Activated T-helper 1 cell treated with anti-CD3 and anti-CD28 coated beads, Interleukin-12 subunit alpha, Interleukin-12 subunit beta, Interleukin-2, Interleukin-4 antibody, amounts not matched to agents 30 ng/mL and 10 ng/mL and 1 ng/mL, durations not matched to agents 14 hours and 24 hours and 36 hours (primary cell): ENCODE measurements at regions not wholly inside any gene's neighbourhood (a gene's known extent, or its start where the extent isn't known, plus 50 kb on each side); places are given as distances from the start of the nearest gene placed in this dataset.
A peak's percentile ranks its signal among the peaks of the same experiment; 100 is the strongest.

ENCODE experiments used
- DNase-seq: peaks from one replicate; pipeline ENCODE4 v3.0.0; 2021; ENCODE audit warnings: low spot score
- H3K27ac Mint-ChIP-seq: one replicate; pipeline ENCODE4 v1.8.0; 2021; ENCODE audit warnings: mild to moderate bottlenecking, mixed read lengths
- H3K27me3 Mint-ChIP-seq: one replicate; pipeline ENCODE4 v1.8.0; 2022; ENCODE audit warnings: mild to moderate bottlenecking, moderate library complexity, mixed read lengths; ENCODE audit not compliant: insufficient read depth
- H3K36me3 Mint-ChIP-seq: one replicate; pipeline ENCODE4 v1.8.0; 2021; ENCODE audit warnings: low read depth, mixed read lengths
- H3K4me1 Mint-ChIP-seq: one replicate; pipeline ENCODE4 v1.8.0; 2021; ENCODE audit warnings: low read depth, mixed read lengths
- H3K4me3 Mint-ChIP-seq: one replicate; pipeline ENCODE4 v1.8.0; 2021; ENCODE audit warnings: mild to moderate bottlenecking, moderate library complexity, mixed read lengths
- H3K9me3 Mint-ChIP-seq: one replicate; pipeline ENCODE4 v1.8.0; 2021; ENCODE audit warnings: mixed read lengths
- intact Hi-C: fragments of 100-400 bp; cut with micrococcal nuclease; formaldehyde crosslinking; loops from one replicate; pipeline ENCODE4 v1.15.1; 2024

GRCh38 chr4:53914313-53915016 lies 149.9 kb downstream of the CHIC2 start:
- DNase-seq: no peak
- H3K27ac Mint-ChIP-seq: no peak overlapping the region
- H3K9me3 Mint-ChIP-seq: no peaks in the 10 kb centered on the region
- H3K36me3 Mint-ChIP-seq: no peaks in the 10 kb centered on the region
- H3K27me3 Mint-ChIP-seq: peaks cover 8% of the 10 kb centered on the region
- intact Hi-C loops: no loop called here
- H3K4me3 Mint-ChIP-seq: no peak overlapping the region
- H3K4me1 Mint-ChIP-seq: no peaks in the 10 kb centered on the region

GRCh38 chr4:53913771-53914170 lies 150.6 kb downstream of the CHIC2 start:
- intact Hi-C loops: no loop called here
- Mint-ChIP-seq H3K36me3 (no peaks in the 10 kb centered on the region), H3K4me1 (peaks cover 3% of the 10 kb centered on the region), H3K27ac (no peak overlapping the region), H3K9me3 (no peaks in the 10 kb centered on the region), H3K4me3 (no peak overlapping the region), H3K27me3 (peaks cover 10% of the 10 kb centered on the region)
- no peak for DNase-seq

- intact Hi-C loops: no loop called here
- Mint-ChIP-seq H3K9me3 (no peaks in the 10 kb centered on the region), H3K4me3 (no peak overlapping the region), H3K27ac (no peak overlapping the region), H3K4me1 (peaks cover 8% of the 10 kb centered on the region), H3K27me3 (peaks cover 18% of the 10 kb centered on the region), H3K36me3 (no peaks in the 10 kb centered on the region)
- no peak for DNase-seq
Measured at GRCh38 chr4:53912766-53913497, 151.5 kb downstream of the CHIC2 start.

- DNase-seq: no peak
- Mint-ChIP-seq H3K9me3 (no peaks in the 10 kb centered on the region), H3K27ac (no peak overlapping the region), H3K4me1 (peaks cover 17% of the 10 kb centered on the region), H3K27me3 (peaks cover 30% of the 10 kb centered on the region), H3K36me3 (no peaks in the 10 kb centered on the region), H3K4me3 (no peak overlapping the region)
- intact Hi-C loops: loop anchor here (1.0 to 10.0 kb wide), 6 partner anchors 184 to 894 kb away; no protein-coding TSS in a partner anchor
Measured at GRCh38 chr4:53908661-53909078, 155.7 kb downstream of the CHIC2 start.

- Mint-ChIP-seq H3K9me3 (no peaks in the 10 kb centered on the region), H3K27me3 (peaks cover 32% of the 10 kb centered on the region), H3K36me3 (no peaks in the 10 kb centered on the region), H3K4me1 (peaks cover 17% of the 10 kb centered on the region), H3K27ac (no peak overlapping the region), H3K4me3 (no peak overlapping the region)
- intact Hi-C loops: loop anchor here (1.0 to 10.0 kb wide), 6 partner anchors 185 to 893 kb away; no protein-coding TSS in a partner anchor
- no peak for DNase-seq
Measured at GRCh38 chr4:53907772-53908171, 156.6 kb downstream of the CHIC2 start.

- DNase-seq: no peak
- no peak overlapping the region for H3K4me3 Mint-ChIP-seq
- H3K4me1 Mint-ChIP-seq: peaks cover 17% of the 10 kb centered on the region
Measured at GRCh38 chr4:53906606-53907190, 157.7 kb downstream of the CHIC2 start.

GRCh38 chr4:53905941-53906377 lies 158.4 kb downstream of the CHIC2 start:
- no peak for DNase-seq
- Mint-ChIP-seq H3K4me3 (peak overlapping the region; percentile 52), H3K4me1 (peaks cover 17% of the 10 kb centered on the region), H3K9me3 (no peaks in the 10 kb centered on the region), H3K27me3 (peaks cover 32% of the 10 kb centered on the region), H3K36me3 (no peaks in the 10 kb centered on the region), H3K27ac (no peak overlapping the region)
- intact Hi-C loops: loop anchor here (5.0 to 10.0 kb wide), 4 partner anchors 186 to 891 kb away; no protein-coding TSS in a partner anchor

More at GRCh38 chr4:53906606-53907190, 157.7 kb downstream of the CHIC2 start:
- intact Hi-C loops: loop anchor here (5.0 to 10.0 kb wide), 4 partner anchors 186 to 892 kb away; no protein-coding TSS in a partner anchor
- H3K27ac Mint-ChIP-seq: no peak overlapping the region
- H3K9me3 Mint-ChIP-seq: no peaks in the 10 kb centered on the region
- no peaks in the 10 kb centered on the region for H3K36me3 Mint-ChIP-seq
- peaks cover 32% of the 10 kb centered on the region for H3K27me3 Mint-ChIP-seq

GRCh38 chr4:53905276-53905940 lies 159.0 kb downstream of the CHIC2 start:
- H3K27ac Mint-ChIP-seq: no peak overlapping the region
- DNase-seq: no peak
- H3K36me3 Mint-ChIP-seq: no peaks in the 10 kb centered on the region
- H3K9me3 Mint-ChIP-seq: no peaks in the 10 kb centered on the region
- intact Hi-C loops: loop anchor here (5.0 to 10.0 kb wide), 4 partner anchors 187 to 891 kb away; no protein-coding TSS in a partner anchor
- H3K4me3 Mint-ChIP-seq: no peak overlapping the region
- H3K4me1 Mint-ChIP-seq: peaks cover 17% of the 10 kb centered on the region
- peaks cover 34% of the 10 kb centered on the region for H3K27me3 Mint-ChIP-seq

- no peak overlapping the region for H3K27ac Mint-ChIP-seq
- H3K36me3 Mint-ChIP-seq: no peaks in the 10 kb centered on the region
- peaks cover 8% of the 10 kb centered on the region for H3K4me1 Mint-ChIP-seq
- H3K9me3 Mint-ChIP-seq: no peaks in the 10 kb centered on the region
- intact Hi-C loops: loop anchor here (10.0 kb wide), 1 partner anchor 888 kb away; no protein-coding TSS in a partner anchor
- no peak for DNase-seq
- no peak overlapping the region for H3K4me3 Mint-ChIP-seq
- peaks cover 28% of the 10 kb centered on the region for H3K27me3 Mint-ChIP-seq
Measured at GRCh38 chr4:53902786-53903185, 161.6 kb downstream of the CHIC2 start.

- Mint-ChIP-seq H3K4me3 (no peak overlapping the region), H3K27ac (no peak overlapping the region), H3K9me3 (no peaks in the 10 kb centered on the region), H3K4me1 (no peaks in the 10 kb centered on the region), H3K27me3 (peaks cover 15% of the 10 kb centered on the region), H3K36me3 (no peaks in the 10 kb centered on the region)
- intact Hi-C loops: loop anchor here (10.0 kb wide), 1 partner anchor 885 kb away; no protein-coding TSS in a partner anchor
- DNase-seq: no peak
Measured at GRCh38 chr4:53900271-53900649, 164.1 kb downstream of the CHIC2 start.

GRCh38 chr4:53899586-53900270 lies 164.7 kb downstream of the CHIC2 start:
- H3K27ac Mint-ChIP-seq: no peak overlapping the region
- H3K9me3 Mint-ChIP-seq: no peaks in the 10 kb centered on the region
- no peak for DNase-seq
- no peak overlapping the region for H3K4me3 Mint-ChIP-seq
- no peaks in the 10 kb centered on the region for H3K36me3 Mint-ChIP-seq
- intact Hi-C loops: loop anchor here (10.0 kb wide), 1 partner anchor 885 kb away; no protein-coding TSS in a partner anchor
- no peaks in the 10 kb centered on the region for H3K4me1 Mint-ChIP-seq
- H3K27me3 Mint-ChIP-seq: peaks cover 12% of the 10 kb centered on the region

GRCh38 chr4:53895137-53895536 lies 169.3 kb downstream of the CHIC2 start:
- Mint-ChIP-seq H3K27ac (no peak overlapping the region), H3K27me3 (peaks cover 3% of the 10 kb centered on the region), H3K4me3 (no peak overlapping the region), H3K4me1 (no peaks in the 10 kb centered on the region), H3K9me3 (no peaks in the 10 kb centered on the region), H3K36me3 (no peaks in the 10 kb centered on the region)
- no peak for DNase-seq
- intact Hi-C loops: no loop called here
